Prostate gland (tissue), 2 donors: ENCODE measurements at regions not wholly inside any gene's neighbourhood (a gene's known extent, or its start where the extent isn't known, plus 50 kb on each side); places are given as distances from the start of the nearest gene placed in this dataset.

Source experiments
- DNase-seq: peaks from one replicate; pipeline ENCODE4 v3.0.0-alpha.2; 2019; ENCODE audit warnings: low spot score
- H3K27ac ChIP-seq, 2 donors: fragments of 200-600 bp; sonication (generic); 2 replicates each; pipeline ENCODE4 v1.5.1; 2017 to 2019
- H3K27me3 ChIP-seq: fragments of 200-600 bp; sonication (generic); replicated peaks from 2 replicates; pipeline ENCODE4 v1.5.1; 2019; ENCODE audit not compliant: insufficient read depth
- H3K36me3 ChIP-seq, 2 donors: fragments of 200-600 bp; sonication (generic); 1 replicate in 1 of 2; 2 replicates in 1 of 2; pipeline versions ENCODE4 v1.5.1 to v1.8.1; 2017 to 2019
- H3K4me1 ChIP-seq: fragments of 200-600 bp; sonication (generic); replicated peaks from 2 replicates; pipeline ENCODE4 v1.5.1; 2019
- H3K4me3 ChIP-seq, 2 donors: fragments of 200-600 bp; sonication (generic); 2 replicates each; pipeline ENCODE4 v1.5.1; 2017 to 2019
- H3K9me3 ChIP-seq: fragments of 200-600 bp; sonication (generic); 2 replicates; pipeline ENCODE4 v1.5.1; 2017
- CTCF ChIP-seq, 4 experiments: fragments of 200-600 bp in 2 of 4; fragments of 450-650 bp in 2 of 4; sonication (generic) in 2 of 4; IDR thresholded peaks; 1 replicate in 3 of 4; 2 replicates in 1 of 4; pipeline ENCODE4 v1.5.1; 2016 to 2019; ENCODE audit warnings: antibody characterized with exemption in 4 of 4, mild to moderate bottlenecking in 2 of 4, moderate library complexity in 2 of 4
- POLR2A ChIP-seq: fragments of 450-650 bp; IDR thresholded peaks from one replicate; pipeline ENCODE4 v1.6.1; 2016; ENCODE audit warnings: antibody characterized with exemption, mild to moderate bottlenecking
- POLR2AphosphoS5 ChIP-seq: sonication (generic); formaldehyde crosslinking; IDR thresholded peaks from one replicate; pipeline ENCODE4 v1.6.1; 2017; ENCODE audit warnings: antibody characterized with exemption
- WGBS: methylation state at CpG from one replicate; pipeline ENCODE4 v1.1.5; 2018; 5-methylcytosine and 5-hydroxymethylcytosine counted together
- intact Hi-C: fragments of 100-400 bp; cut with DNase I; formaldehyde crosslinking; loops from one replicate; pipeline ENCODE4 v1.14.2; 2022

- intact Hi-C loops = no loop called here
- Histone ChIP-seq H3K27ac (no peak overlapping the region), H3K9me3 (no peaks in the 10 kb centered on the region), H3K4me3 (no peak overlapping the region), H3K36me3 (no peaks in the 10 kb centered on the region), H3K4me1 (no peaks in the 10 kb centered on the region), H3K27me3 (peaks cover 2% of the 10 kb centered on the region)
- 74% methylated on average over 8 of the region's 8 CpGs for WGBS
- TF ChIP-seq POLR2AphosphoS5 = no peak
- no peak for TF ChIP-seq CTCF (IDR thresholded peaks at IDR 0.05)
- TF ChIP-seq POLR2A = no peak
- no peak for DNase-seq
These were observed 87.9 kb upstream of the LMO4 start for GRCh38 chr1:87240661-87241285.

- H3K4me3 ChIP-seq = no peak overlapping the region
- H3K4me1 ChIP-seq = no peaks in the 10 kb centered on the region
- H3K27me3 ChIP-seq = peaks cover 2% of the 10 kb centered on the region
- no peaks in the 10 kb centered on the region for H3K36me3 ChIP-seq
- H3K27ac ChIP-seq = no peak overlapping the region
- TF ChIP-seq CTCF (IDR thresholded peaks at IDR 0.05) (no peak), POLR2AphosphoS5 (no peak), POLR2A (no peak)
- intact Hi-C loops = no loop called here
- H3K9me3 ChIP-seq = no peaks in the 10 kb centered on the region
- 54% methylated on average over 6 of the region's 6 CpGs for WGBS
- no peak for DNase-seq
These were observed 86.1 kb upstream of the LMO4 start for GRCh38 chr1:87242445-87243185.

- TF ChIP-seq POLR2A (no peak), CTCF (IDR thresholded peaks at IDR 0.05) (no peak), POLR2AphosphoS5 (no peak)
- Histone ChIP-seq H3K4me3 (no peak overlapping the region), H3K4me1 (no peaks in the 10 kb centered on the region), H3K27me3 (no peaks in the 10 kb centered on the region), H3K36me3 (no peaks in the 10 kb centered on the region), H3K27ac (no peak overlapping the region), H3K9me3 (no peaks in the 10 kb centered on the region)
- no peak for DNase-seq
- intact Hi-C loops = no loop called here
- WGBS = 53% methylated on average over 1 of the region's 1 CpG
These were observed 85.1 kb upstream of the LMO4 start for GRCh38 chr1:87243573-87243972.

GRCh38 chr1:87246436-87246835 is 82.2 kb upstream of the LMO4 start:
- TF ChIP-seq POLR2A (no peak), CTCF (IDR thresholded peaks at IDR 0.05) (no peak), POLR2AphosphoS5 (no peak)
- H3K27ac ChIP-seq = no peak overlapping the region
- DNase-seq = no peak
- no peaks in the 10 kb centered on the region for H3K36me3 ChIP-seq
- H3K4me3 ChIP-seq = no peak overlapping the region
- 80% methylated on average over 5 of the region's 5 CpGs for WGBS
- no peaks in the 10 kb centered on the region for H3K4me1 ChIP-seq
- no peaks in the 10 kb centered on the region for H3K9me3 ChIP-seq
- no peaks in the 10 kb centered on the region for H3K27me3 ChIP-seq
- intact Hi-C loops = no loop called here

- WGBS = 83% methylated on average over 2 of the region's 2 CpGs
- Histone ChIP-seq H3K4me1 (no peaks in the 10 kb centered on the region), H3K9me3 (no peaks in the 10 kb centered on the region), H3K4me3 (no peak overlapping the region), H3K27me3 (no peaks in the 10 kb centered on the region), H3K36me3 (no peaks in the 10 kb centered on the region), H3K27ac (no peak overlapping the region)
- TF ChIP-seq POLR2AphosphoS5 = no peak
- no peak for TF ChIP-seq POLR2A
- no peak for TF ChIP-seq CTCF (IDR thresholded peaks at IDR 0.05)
- DNase-seq = no peak
- intact Hi-C loops = no loop called here
These were observed 78.9 kb upstream of the LMO4 start for GRCh38 chr1:87249803-87250202.
